K562 (cell line): ENCODE measurements at regions not wholly inside any gene's neighbourhood (a gene's known extent, or its start where the extent isn't known, plus 50 kb on each side); places are given as distances from the start of the nearest gene placed in this dataset.

Experiments used
- ATAC-seq: fragments of 200-7000 bp; cut with Tn5 transposase; 3 replicates; pipeline ENCODE4 v1.9.1; 2020; ENCODE audit warnings: moderate library complexity
- BruUV-seq: library from RNA; stranded (reverse); fragments of 400-500 nt; replicated peaks from 2 replicates; lab custom pipeline; 2021; lab: Mats Ljungman, UMichigan
- CTCF ChIA-PET: fragments of 300-600 bp; formaldehyde crosslinking; extraction: SDS; loops from one replicate; lab custom pipeline; 2021; ENCODE audit warnings: low intra/inter-chr PET ratio; lab: Yijun Ruan, JAX
- POLR2A ChIA-PET: fragments of 300-600, 350-650 bp; sonication (Branson Sonifier 250); formaldehyde crosslinking; extraction: SDS; loops from one replicate; lab custom pipeline; 2021; ENCODE audit warnings: antibody characterized with exemption, inconsistent platforms; lab: Yijun Ruan, JAX
- DNase-seq, 4 experiments: peaks; one replicate each; pipeline versions ENCODE4 v3.0.0 to v3.0.0-alpha.2; 2011 to 2018; ENCODE audit warnings: low spot score in 3 of 4, mixed read lengths in 3 of 4; ENCODE audit errors: extremely low read depth in 1 of 4
- FAIRE-seq: peaks from 2 replicates; lab custom pipeline; 2011; peaks lifted over from hg19 to GRCh38; lab: Jason Lieb, UNC
- H2AFZ ChIP-seq: 2 replicates; pipeline ENCODE4 v1.6.0; 2011; ENCODE audit warnings: low read depth, low read length, control low read depth, inconsistent platforms
- H3K27ac ChIP-seq: fragments of 200-600 bp; 3 replicates; pipeline ENCODE4 v1.8.0; 2011; ENCODE audit warnings: low read depth, mild to moderate bottlenecking, control low read depth, inconsistent platforms, low read length, moderate library complexity, mixed read lengths; ENCODE audit errors: extremely low read depth
- H3K27me3 ChIP-seq, 2 experiments: fragments of 300-600 bp in 1 of 2; 2 replicates in 1 of 2; 3 replicates in 1 of 2; pipeline versions ENCODE4 v1.6.0 to v1.8.0; 2011; ENCODE audit warnings: inconsistent platforms in 2 of 2, low read length in 2 of 2, mild to moderate bottlenecking in 1 of 2, mixed read lengths in 1 of 2, moderate library complexity in 1 of 2; ENCODE audit not compliant: control insufficient read depth in 2 of 2, insufficient read depth in 2 of 2
- H3K36me3 ChIP-seq: fragments of 300-600 bp; 3 replicates; pipeline ENCODE4 v1.8.0; 2011; ENCODE audit warnings: mild to moderate bottlenecking, low read length, inconsistent platforms; ENCODE audit not compliant: control insufficient read depth, insufficient read depth
- H3K4me1 ChIP-seq, 2 experiments: fragments of 200-600 bp in 1 of 2; replicated peaks in 1 of 2; 2 replicates in 1 of 2; 3 replicates in 1 of 2; pipeline versions ENCODE4 v1.5.1 to v1.8.0; 2011; ENCODE audit warnings: inconsistent platforms in 2 of 2, low read length in 2 of 2, mild to moderate bottlenecking in 1 of 2, mixed read lengths in 1 of 2, moderate library complexity in 1 of 2; ENCODE audit not compliant: control insufficient read depth in 2 of 2, insufficient read depth in 2 of 2
- H3K4me2 ChIP-seq: 2 replicates; pipeline ENCODE4 v1.6.1; 2011; ENCODE audit warnings: low read length, control low read depth, inconsistent platforms, mixed read lengths; ENCODE audit not compliant: insufficient read depth
- H3K4me3 ChIP-seq: fragments of 200-600 bp; sonication (generic), shearing (Covaris generic); 2 replicates; pipeline ENCODE4 v1.5.1; 2016; ENCODE audit warnings: control low read depth, inconsistent platforms
- H3K79me2 ChIP-seq: fragments of 200-600 bp; 3 replicates; pipeline ENCODE4 v1.8.0; 2011; ENCODE audit warnings: low read length, inconsistent platforms; ENCODE audit not compliant: control insufficient read depth, insufficient read depth
- H3K9ac ChIP-seq, 2 experiments: 2 replicates each; pipeline versions ENCODE4 v1.6.0 to v1.6.1; 2011; ENCODE audit warnings: low read depth in 2 of 2, low read length in 2 of 2, control low read depth in 1 of 2, inconsistent platforms in 1 of 2, mild to moderate bottlenecking in 1 of 2, mixed read lengths in 1 of 2; ENCODE audit not compliant: insufficient read depth in 1 of 2
- H3K9me1 ChIP-seq: one replicate; pipeline ENCODE4 v1.6.0; 2011; ENCODE audit warnings: inconsistent platforms, mild to moderate bottlenecking, low read length, moderate library complexity; ENCODE audit not compliant: control insufficient read depth, insufficient read depth
- H3K9me3 ChIP-seq: replicated peaks from 2 replicates; pipeline ENCODE4 v1.5.1; 2011; ENCODE audit warnings: low read depth, low read length, inconsistent platforms; ENCODE audit not compliant: control insufficient read depth, insufficient read depth
- H4K20me1 ChIP-seq: replicated peaks from 2 replicates; pipeline ENCODE4 v1.6.1; 2011; ENCODE audit warnings: low read length, inconsistent platforms, mixed read lengths; ENCODE audit not compliant: control insufficient read depth, insufficient read depth
- RAD21 ChIP-seq, 2 experiments: fragments of 250-450 bp in 1 of 2; fragments of 450-650 bp in 1 of 2; sonication (Bioruptor Pico) in 1 of 2; formaldehyde crosslinking in 1 of 2; IDR thresholded peaks in 1 of 2; conservative IDR thresholded peaks in 1 of 2; 2 replicates each; pipeline versions ENCODE4 v1.4.0 to v1.8.0; 2020 to 2022; ENCODE audit warnings: mild to moderate bottlenecking in 2 of 2, moderate library complexity in 1 of 2
- WGBS: fragments of 100-300 bp; shearing (Covaris generic); methylation state at CpG from one replicate; pipeline ENCODE4 v1.1.6; 2016; ENCODE audit warnings: low coverage, mixed read lengths; ENCODE audit not compliant: insufficient coverage; ENCODE audit errors: missing lambda C conversion rate; 5-methylcytosine and 5-hydroxymethylcytosine counted together
- in situ Hi-C: fragments of 300-500 bp; cut with MboI; formaldehyde crosslinking; loops from 4 replicates; pipeline ENCODE4 v1.15.0; 2018; ENCODE audit warnings: inconsistent platforms, mixed read lengths
- intact Hi-C: fragments of 100-400 bp; cut with micrococcal nuclease; formaldehyde crosslinking; loops from 2 replicates; pipeline ENCODE4 v1.14.2; 2022
- TF ChIP-seq, protein P1 (sequence below), 3 experiments: IDR thresholded peaks in 2 of 3; conservative IDR thresholded peaks in 1 of 3; 2 replicates each; pipeline ENCODE4 v1.5.1; 2011 to 2012; ENCODE audit warnings: low read length in 3 of 3, mild to moderate bottlenecking in 3 of 3, control low read depth in 2 of 3, improper control_type of control experiment in 1 of 3, inconsistent platforms in 1 of 3, low read depth in 1 of 3, mixed read lengths in 1 of 3, moderate library complexity in 1 of 3; ENCODE audit not compliant: insufficient read depth in 2 of 3
- TF ChIP-seq, protein P2 (sequence below): sonication (generic); formaldehyde crosslinking; IDR thresholded peaks from 2 replicates; pipeline ENCODE4 v1.8.0; 2022; ENCODE audit warnings: mild to moderate bottlenecking, missing genetic modification reagents

DNA sequence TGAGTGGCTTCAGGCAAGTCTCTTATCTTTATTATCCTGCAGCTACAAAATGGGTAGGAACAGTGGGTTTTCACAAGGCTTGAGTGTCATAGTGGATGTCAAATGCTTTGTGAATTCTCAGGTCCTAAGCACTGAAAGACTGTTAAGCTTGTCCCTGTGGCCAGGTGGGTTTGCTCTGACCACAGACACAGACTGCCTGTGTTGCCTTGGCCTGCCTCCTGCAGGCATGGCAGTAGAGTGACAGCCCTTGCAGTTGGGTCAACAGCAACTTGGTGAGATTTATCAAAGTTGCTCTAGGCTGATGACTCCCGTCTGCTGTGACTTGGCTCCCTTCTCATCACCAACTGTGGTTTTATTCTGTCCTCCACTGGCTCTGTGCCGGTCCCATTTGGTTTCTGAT is 520.0 kb upstream of the CCDC196 start:
- TF ChIP-seq RAD21 (CRISPR knock-in tag; conservative IDR thresholded peaks at IDR 0.05 in 1 of 2, IDR thresholded peaks at IDR 0.05 in 1 of 2), result peak in 1 of 2 experiments; percentile 26; a peak in 1 of 4 replicates
- TF ChIP-seq, protein P1, sequence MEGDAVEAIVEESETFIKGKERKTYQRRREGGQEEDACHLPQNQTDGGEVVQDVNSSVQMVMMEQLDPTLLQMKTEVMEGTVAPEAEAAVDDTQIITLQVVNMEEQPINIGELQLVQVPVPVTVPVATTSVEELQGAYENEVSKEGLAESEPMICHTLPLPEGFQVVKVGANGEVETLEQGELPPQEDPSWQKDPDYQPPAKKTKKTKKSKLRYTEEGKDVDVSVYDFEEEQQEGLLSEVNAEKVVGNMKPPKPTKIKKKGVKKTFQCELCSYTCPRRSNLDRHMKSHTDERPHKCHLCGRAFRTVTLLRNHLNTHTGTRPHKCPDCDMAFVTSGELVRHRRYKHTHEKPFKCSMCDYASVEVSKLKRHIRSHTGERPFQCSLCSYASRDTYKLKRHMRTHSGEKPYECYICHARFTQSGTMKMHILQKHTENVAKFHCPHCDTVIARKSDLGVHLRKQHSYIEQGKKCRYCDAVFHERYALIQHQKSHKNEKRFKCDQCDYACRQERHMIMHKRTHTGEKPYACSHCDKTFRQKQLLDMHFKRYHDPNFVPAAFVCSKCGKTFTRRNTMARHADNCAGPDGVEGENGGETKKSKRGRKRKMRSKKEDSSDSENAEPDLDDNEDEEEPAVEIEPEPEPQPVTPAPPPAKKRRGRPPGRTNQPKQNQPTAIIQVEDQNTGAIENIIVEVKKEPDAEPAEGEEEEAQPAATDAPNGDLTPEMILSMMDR (IDR thresholded peaks at IDR 0.05 in 2 of 3, conservative IDR thresholded peaks at IDR 0.05 in 1 of 3; ENCODE audit: insufficient read depth in 2 of 3, low read depth in 1 of 3, low read length in 3 of 3), result peak in 2 of 3 experiments; percentile 11 to 14; a peak in 1 of 6 replicates
- TF ChIP-seq, protein P2, sequence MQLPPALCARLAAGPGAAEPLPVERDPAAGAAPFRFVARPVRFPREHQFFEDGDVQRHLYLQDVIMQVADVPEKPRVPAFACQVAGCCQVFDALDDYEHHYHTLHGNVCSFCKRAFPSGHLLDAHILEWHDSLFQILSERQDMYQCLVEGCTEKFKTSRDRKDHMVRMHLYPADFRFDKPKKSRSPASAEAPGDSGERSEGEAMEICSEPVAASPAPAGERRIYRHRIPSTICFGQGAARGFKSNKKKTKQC, result no peak
- intact Hi-C loops (no loop called here), in situ Hi-C loops (loop anchor here (25.0 kb wide), 1 partner anchor 554 kb away; the partner anchor contains the start of gene FUT8)
- ChIA-PET CTCF (no interaction called here), POLR2A (interaction anchor here (0.6 kb wide), 1 partner anchor 90 kb away, joined by 3 read pairs; no protein-coding TSS in a partner anchor)
- H3K27me3 ChIP-seq, result no peaks in the 10 kb centered on the region; a peak in 1 of 5 replicates
- 0% methylated on average over 2 of the region's 2 CpGs for WGBS
- ATAC-seq, result no peak
- no TSS peak for BruUV-seq
- no peaks in the 10 kb centered on the region for H3K9me3 ChIP-seq
- H3K9me1 ChIP-seq, result no peaks in the 10 kb centered on the region
- no peak overlapping the region for H2AFZ ChIP-seq
- H3K27ac ChIP-seq, result no peak overlapping the region
- no peak overlapping the region for H3K4me2 ChIP-seq
- H3K36me3 ChIP-seq, result no peaks in the 10 kb centered on the region
- no peaks in the 10 kb centered on the region for H3K4me1 ChIP-seq
- FAIRE-seq, result no peak
- no peak overlapping the region for H3K4me3 ChIP-seq
- no peaks in the 10 kb centered on the region for H3K79me2 ChIP-seq
- DNase-seq, result no peak
- no peaks in the 10 kb centered on the region for H4K20me1 ChIP-seq
- H3K9ac ChIP-seq, result no peak overlapping the region
